SK-N-SH (cell line): ENCODE measurements at regions not wholly inside any gene's neighbourhood (a gene's known extent, or its start where the extent isn't known, plus 50 kb on each side); places are given as distances from the start of the nearest gene placed in this dataset.

ENCODE experiments used
- CTCF ChIA-PET: fragments of 300-600, 350-600 bp; formaldehyde crosslinking; extraction: SDS; loops from one replicate; lab custom pipeline; 2021; lab: Yijun Ruan, JAX
- POLR2A ChIA-PET: fragments of 350-600 bp; sonication (Branson Sonifier 250); formaldehyde crosslinking; extraction: SDS; loops from one replicate; lab custom pipeline; 2020; ENCODE audit warnings: antibody characterized with exemption, inconsistent platforms; lab: Yijun Ruan, JAX
- DNase-seq: peaks from one replicate; pipeline ENCODE4 v3.0.0; 2012
- H2AFZ ChIP-seq: fragments of 200-600 bp; sonication (generic); 2 replicates; pipeline ENCODE4 v1.8.1; 2016; ENCODE audit warnings: antibody characterized with exemption, mild to moderate bottlenecking, low read depth
- H3F3A ChIP-seq: fragments of 200-600 bp; sonication (generic); replicated peaks from 2 replicates; pipeline ENCODE3; 2016; ENCODE audit warnings: antibody characterized with exemption, mild to moderate bottlenecking; ENCODE audit not compliant: insufficient read depth
- H3K27ac ChIP-seq, 2 experiments: fragments of 200-500 bp in 1 of 2; fragments of 200-600 bp in 1 of 2; sonication (Bioruptor generic) in 1 of 2; sonication (generic), shearing (Covaris generic) in 1 of 2; 2 replicates each; pipeline versions ENCODE4 v1.5.1 to v1.6.1; 2014 to 2016; ENCODE audit warnings: low read depth in 2 of 2, inconsistent platforms in 1 of 2, low read length in 1 of 2, mild to moderate bottlenecking in 1 of 2, mixed read lengths in 1 of 2
- H3K27me3 ChIP-seq: fragments of 200-600 bp; sonication (generic), shearing (Covaris generic); 2 replicates; pipeline ENCODE4 v1.6.1; 2016; ENCODE audit warnings: mixed run types; ENCODE audit not compliant: insufficient read depth
- H3K36me3 ChIP-seq, 2 experiments: fragments of 200-500 bp in 1 of 2; fragments of 200-600 bp in 1 of 2; sonication (Bioruptor generic) in 1 of 2; sonication (generic) in 1 of 2; replicated peaks in 1 of 2; 2 replicates each; pipeline versions ENCODE3 to v1.5.1; 2014 to 2016; ENCODE audit warnings: low read length in 1 of 2, mild to moderate bottlenecking in 1 of 2; ENCODE audit not compliant: insufficient read depth in 2 of 2, control insufficient read depth in 1 of 2
- H3K4me1 ChIP-seq, 2 experiments: fragments of 200-500 bp in 1 of 2; fragments of 200-600 bp in 1 of 2; sonication (Bioruptor generic) in 1 of 2; sonication (generic), shearing (Covaris generic) in 1 of 2; 2 replicates each; pipeline versions ENCODE4 v1.5.1 to v1.6.1; 2014 to 2016; ENCODE audit warnings: low read depth in 1 of 2, low read length in 1 of 2, mixed run types in 1 of 2; ENCODE audit not compliant: insufficient read depth in 2 of 2, control insufficient read depth in 1 of 2
- H3K4me2 ChIP-seq: fragments of 200-600 bp; sonication (generic), shearing (Covaris generic); 2 replicates; pipeline ENCODE4 v1.6.1; 2017; ENCODE audit warnings: mixed run types
- H3K4me3 ChIP-seq, 2 experiments: fragments of 200-500 bp in 1 of 2; fragments of 200-600 bp in 1 of 2; sonication (Bioruptor generic) in 1 of 2; sonication (generic), shearing (Covaris generic) in 1 of 2; 2 replicates each; pipeline versions ENCODE4 v1.5.1 to v1.8.1; 2014 to 2016; ENCODE audit warnings: low read depth in 2 of 2, inconsistent platforms in 1 of 2, low read length in 1 of 2, mild to moderate bottlenecking in 1 of 2, mixed read lengths in 1 of 2, moderate library complexity in 1 of 2
- H3K79me2 ChIP-seq: fragments of 200-600 bp; sonication (generic); 2 replicates; pipeline ENCODE4 v1.8.1; 2017; ENCODE audit warnings: mild to moderate bottlenecking; ENCODE audit not compliant: insufficient read depth
- H3K9ac ChIP-seq: fragments of 200-600 bp; sonication (generic); 2 replicates; pipeline ENCODE4 v1.6.1; 2017; ENCODE audit warnings: mixed run types
- H3K9me2 ChIP-seq: fragments of 200-600 bp; sonication (generic); 2 replicates; pipeline ENCODE4 v1.6.1; 2017; ENCODE audit warnings: mixed run types
- H3K9me3 ChIP-seq: fragments of 200-600 bp; sonication (generic); 2 replicates; pipeline ENCODE4 v1.6.1; 2017; ENCODE audit warnings: mixed run types, mild to moderate bottlenecking, moderate library complexity
- H4K20me1 ChIP-seq: fragments of 200-600 bp; sonication (generic); 2 replicates; pipeline ENCODE4 v1.6.1; 2017; ENCODE audit warnings: mild to moderate bottlenecking, mixed run types; ENCODE audit not compliant: insufficient read depth
- ELF1 ChIP-seq: IDR thresholded peaks from 2 replicates; pipeline ENCODE4 v1.4.0; 2012
- FOXJ3 ChIP-seq: sonication (generic); formaldehyde crosslinking; IDR thresholded peaks from 2 replicates; pipeline ENCODE4 v1.5.1; 2020; ENCODE audit warnings: mild to moderate bottlenecking, missing genetic modification reagents
- FOXM1 ChIP-seq: IDR thresholded peaks from 2 replicates; pipeline ENCODE4 v1.4.0; 2012; ENCODE audit warnings: low read depth, mild to moderate bottlenecking
- GABPA ChIP-seq: IDR thresholded peaks from 2 replicates; pipeline ENCODE4 v1.4.0; 2012; ENCODE audit warnings: low read depth, mild to moderate bottlenecking
- JUND ChIP-seq: IDR thresholded peaks from 2 replicates; pipeline ENCODE4 v1.4.0; 2012
- NFIC ChIP-seq: IDR thresholded peaks from 2 replicates; pipeline ENCODE4 v1.4.0; 2012; ENCODE audit warnings: borderline replicate concordance
- NRF1 ChIP-seq: IDR thresholded peaks from 2 replicates; pipeline ENCODE4 v1.6.1; 2012; ENCODE audit warnings: low read depth, mild to moderate bottlenecking, low read length
- POLR2AphosphoS5 ChIP-seq: IDR thresholded peaks from 2 replicates; pipeline ENCODE4 v1.6.1; 2012; ENCODE audit warnings: low read depth, low read length
- RAD21 ChIP-seq: IDR thresholded peaks from 2 replicates; pipeline ENCODE4 v1.6.1; 2012; ENCODE audit warnings: mild to moderate bottlenecking, low read length
- RCOR1 ChIP-seq: fragments of 150-350 bp; IDR thresholded peaks from 2 replicates; pipeline ENCODE4 v1.6.1; 2017; ENCODE audit warnings: antibody characterized with exemption, low read length
- RXRA ChIP-seq: IDR thresholded peaks from 2 replicates; pipeline ENCODE4 v1.4.0; 2012; ENCODE audit warnings: low read depth, mild to moderate bottlenecking, borderline replicate concordance
- SIN3A ChIP-seq: IDR thresholded peaks from 2 replicates; pipeline ENCODE4 v1.6.1; 2012; ENCODE audit warnings: low read depth, mild to moderate bottlenecking, low read length, moderate library complexity, borderline replicate concordance
- TAF1 ChIP-seq: IDR thresholded peaks from 2 replicates; pipeline ENCODE4 v1.6.1; 2012; ENCODE audit warnings: low read depth, mild to moderate bottlenecking, low read length, moderate library complexity, borderline replicate concordance
- WGBS: methylation state at CpG from one replicate; pipeline ENCODE4 v1.1.6; 2017; ENCODE audit warnings: low lambda C conversion rate; 5-methylcytosine and 5-hydroxymethylcytosine counted together
- TF ChIP-seq, protein P1 (sequence below): fragments of 200-600 bp; sonication (generic); IDR thresholded peaks from 2 replicates; pipeline ENCODE4 v1.6.1; 2017; ENCODE audit warnings: antibody characterized with exemption, mild to moderate bottlenecking, moderate library complexity
- TF ChIP-seq, protein P2 (sequence below): IDR thresholded peaks from 2 replicates; pipeline ENCODE4 v1.4.0; 2012; ENCODE audit warnings: low read depth, borderline replicate concordance
- TF ChIP-seq, protein P3 (sequence below): IDR thresholded peaks from 2 replicates; pipeline ENCODE4 v1.6.1; 2012; ENCODE audit warnings: mild to moderate bottlenecking, low read depth, low read length, moderate library complexity
- TF ChIP-seq, protein P4 (sequence below): IDR thresholded peaks from 2 replicates; pipeline ENCODE4 v1.4.0; 2012; ENCODE audit warnings: low read depth, borderline replicate concordance

DNA sequence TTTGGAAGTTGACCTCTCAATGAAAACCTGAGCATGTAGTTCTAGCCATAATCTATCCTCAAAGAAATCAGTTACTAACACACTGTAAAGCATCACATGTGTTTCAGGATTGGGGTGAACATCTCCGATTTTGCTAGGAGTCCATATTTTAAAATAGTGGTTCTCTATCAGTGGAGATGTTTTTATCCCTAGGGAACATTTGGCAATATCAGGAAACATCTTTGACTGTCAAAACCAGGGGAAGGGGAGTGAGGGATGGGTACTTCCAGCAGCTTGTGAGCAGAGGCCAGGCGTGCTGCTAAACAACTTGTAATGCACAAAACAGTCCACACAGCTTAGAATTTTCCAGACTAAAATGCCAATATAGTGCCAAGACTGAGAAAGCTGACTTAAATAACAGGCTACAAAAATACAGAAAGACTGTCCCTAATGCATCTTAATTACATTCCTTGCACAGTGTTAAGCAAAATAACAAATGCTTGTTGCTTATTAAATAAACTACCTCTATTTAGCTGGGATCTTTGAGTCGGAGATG, 120.9 kb downstream of the CRPPA start:
- WGBS: 43% methylated on average over 3 of the region's 3 CpGs

More for the DNA sequence above, 120.9 kb downstream of the CRPPA start:
- CTCF ChIA-PET: interaction anchor here (1.4 kb wide), 1 partner anchor 220 kb away, joined by 3 read pairs; no protein-coding TSS in a partner anchor
- H3K9me2 ChIP-seq: no peaks in the 10 kb centered on the region
- peaks cover 0 to 10% of the 10 kb centered on the region in 2 experiments; a peak in 2 of 4 replicates for H3K4me1 ChIP-seq
- H3K4me3 ChIP-seq: no peak overlapping the region
- no peaks in the 10 kb centered on the region for H3K79me2 ChIP-seq
- H3K27me3 ChIP-seq: no peaks in the 10 kb centered on the region
- POLR2A ChIA-PET: no interaction called here
- TF ChIP-seq FOXM1: no peak
- no peak for TF ChIP-seq GABPA
- no peak for TF ChIP-seq JUND
- no peak for TF ChIP-seq NRF1
- TF ChIP-seq RXRA: no peak
- TF ChIP-seq RCOR1: no peak
- TF ChIP-seq, protein P1, sequence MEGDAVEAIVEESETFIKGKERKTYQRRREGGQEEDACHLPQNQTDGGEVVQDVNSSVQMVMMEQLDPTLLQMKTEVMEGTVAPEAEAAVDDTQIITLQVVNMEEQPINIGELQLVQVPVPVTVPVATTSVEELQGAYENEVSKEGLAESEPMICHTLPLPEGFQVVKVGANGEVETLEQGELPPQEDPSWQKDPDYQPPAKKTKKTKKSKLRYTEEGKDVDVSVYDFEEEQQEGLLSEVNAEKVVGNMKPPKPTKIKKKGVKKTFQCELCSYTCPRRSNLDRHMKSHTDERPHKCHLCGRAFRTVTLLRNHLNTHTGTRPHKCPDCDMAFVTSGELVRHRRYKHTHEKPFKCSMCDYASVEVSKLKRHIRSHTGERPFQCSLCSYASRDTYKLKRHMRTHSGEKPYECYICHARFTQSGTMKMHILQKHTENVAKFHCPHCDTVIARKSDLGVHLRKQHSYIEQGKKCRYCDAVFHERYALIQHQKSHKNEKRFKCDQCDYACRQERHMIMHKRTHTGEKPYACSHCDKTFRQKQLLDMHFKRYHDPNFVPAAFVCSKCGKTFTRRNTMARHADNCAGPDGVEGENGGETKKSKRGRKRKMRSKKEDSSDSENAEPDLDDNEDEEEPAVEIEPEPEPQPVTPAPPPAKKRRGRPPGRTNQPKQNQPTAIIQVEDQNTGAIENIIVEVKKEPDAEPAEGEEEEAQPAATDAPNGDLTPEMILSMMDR: no peak
- TF ChIP-seq TAF1: no peak
- no peak for TF ChIP-seq NFIC
- no peak for TF ChIP-seq RAD21
- no peak for TF ChIP-seq FOXJ3 (CRISPR knock-in tag)
- TF ChIP-seq, protein P2, sequence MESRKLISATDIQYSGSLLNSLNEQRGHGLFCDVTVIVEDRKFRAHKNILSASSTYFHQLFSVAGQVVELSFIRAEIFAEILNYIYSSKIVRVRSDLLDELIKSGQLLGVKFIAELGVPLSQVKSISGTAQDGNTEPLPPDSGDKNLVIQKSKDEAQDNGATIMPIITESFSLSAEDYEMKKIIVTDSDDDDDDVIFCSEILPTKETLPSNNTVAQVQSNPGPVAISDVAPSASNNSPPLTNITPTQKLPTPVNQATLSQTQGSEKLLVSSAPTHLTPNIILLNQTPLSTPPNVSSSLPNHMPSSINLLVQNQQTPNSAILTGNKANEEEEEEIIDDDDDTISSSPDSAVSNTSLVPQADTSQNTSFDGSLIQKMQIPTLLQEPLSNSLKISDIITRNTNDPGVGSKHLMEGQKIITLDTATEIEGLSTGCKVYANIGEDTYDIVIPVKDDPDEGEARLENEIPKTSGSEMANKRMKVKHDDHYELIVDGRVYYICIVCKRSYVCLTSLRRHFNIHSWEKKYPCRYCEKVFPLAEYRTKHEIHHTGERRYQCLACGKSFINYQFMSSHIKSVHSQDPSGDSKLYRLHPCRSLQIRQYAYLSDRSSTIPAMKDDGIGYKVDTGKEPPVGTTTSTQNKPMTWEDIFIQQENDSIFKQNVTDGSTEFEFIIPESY: no peak
- TF ChIP-seq POLR2AphosphoS5: no peak
- TF ChIP-seq, protein P3, sequence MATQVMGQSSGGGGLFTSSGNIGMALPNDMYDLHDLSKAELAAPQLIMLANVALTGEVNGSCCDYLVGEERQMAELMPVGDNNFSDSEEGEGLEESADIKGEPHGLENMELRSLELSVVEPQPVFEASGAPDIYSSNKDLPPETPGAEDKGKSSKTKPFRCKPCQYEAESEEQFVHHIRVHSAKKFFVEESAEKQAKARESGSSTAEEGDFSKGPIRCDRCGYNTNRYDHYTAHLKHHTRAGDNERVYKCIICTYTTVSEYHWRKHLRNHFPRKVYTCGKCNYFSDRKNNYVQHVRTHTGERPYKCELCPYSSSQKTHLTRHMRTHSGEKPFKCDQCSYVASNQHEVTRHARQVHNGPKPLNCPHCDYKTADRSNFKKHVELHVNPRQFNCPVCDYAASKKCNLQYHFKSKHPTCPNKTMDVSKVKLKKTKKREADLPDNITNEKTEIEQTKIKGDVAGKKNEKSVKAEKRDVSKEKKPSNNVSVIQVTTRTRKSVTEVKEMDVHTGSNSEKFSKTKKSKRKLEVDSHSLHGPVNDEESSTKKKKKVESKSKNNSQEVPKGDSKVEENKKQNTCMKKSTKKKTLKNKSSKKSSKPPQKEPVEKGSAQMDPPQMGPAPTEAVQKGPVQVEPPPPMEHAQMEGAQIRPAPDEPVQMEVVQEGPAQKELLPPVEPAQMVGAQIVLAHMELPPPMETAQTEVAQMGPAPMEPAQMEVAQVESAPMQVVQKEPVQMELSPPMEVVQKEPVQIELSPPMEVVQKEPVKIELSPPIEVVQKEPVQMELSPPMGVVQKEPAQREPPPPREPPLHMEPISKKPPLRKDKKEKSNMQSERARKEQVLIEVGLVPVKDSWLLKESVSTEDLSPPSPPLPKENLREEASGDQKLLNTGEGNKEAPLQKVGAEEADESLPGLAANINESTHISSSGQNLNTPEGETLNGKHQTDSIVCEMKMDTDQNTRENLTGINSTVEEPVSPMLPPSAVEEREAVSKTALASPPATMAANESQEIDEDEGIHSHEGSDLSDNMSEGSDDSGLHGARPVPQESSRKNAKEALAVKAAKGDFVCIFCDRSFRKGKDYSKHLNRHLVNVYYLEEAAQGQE: no peak
- TF ChIP-seq SIN3A: no peak
- TF ChIP-seq ELF1: no peak
- TF ChIP-seq, protein P4, sequence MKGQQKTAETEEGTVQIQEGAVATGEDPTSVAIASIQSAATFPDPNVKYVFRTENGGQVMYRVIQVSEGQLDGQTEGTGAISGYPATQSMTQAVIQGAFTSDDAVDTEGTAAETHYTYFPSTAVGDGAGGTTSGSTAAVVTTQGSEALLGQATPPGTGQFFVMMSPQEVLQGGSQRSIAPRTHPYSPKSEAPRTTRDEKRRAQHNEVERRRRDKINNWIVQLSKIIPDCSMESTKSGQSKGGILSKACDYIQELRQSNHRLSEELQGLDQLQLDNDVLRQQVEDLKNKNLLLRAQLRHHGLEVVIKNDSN: no peak
- TF ChIP-seq, all 33 proteins: peak for 0
- Histone ChIP-seq H4K20me1 (no peaks in the 10 kb centered on the region), H2AFZ (no peak overlapping the region), H3K36me3 (no peaks in the 10 kb centered on the region), H3K4me2 (no peak overlapping the region), H3K9ac (no peak overlapping the region), H3K27ac (no peak overlapping the region; a peak in 1 of 4 replicates), H3K9me3 (no peaks in the 10 kb centered on the region), H3F3A (no peaks in the 10 kb centered on the region)
- no peak for DNase-seq
